NCI-H345 (cell line): ENCODE measurements at regions not wholly inside any gene's neighbourhood (a gene's known extent, or its start where the extent isn't known, plus 50 kb on each side); places are given as distances from the start of the nearest gene placed in this dataset.
"Not testable (repeated sequence)": the region's sequence is repeated elsewhere in the genome, so short reads cannot be mapped to it uniquely, and the experiment has no call there.

Experiments
- DNase-seq: peaks from one replicate; lab custom pipeline; 2025; lab: John Stamatoyannopoulos, UW

DNA sequence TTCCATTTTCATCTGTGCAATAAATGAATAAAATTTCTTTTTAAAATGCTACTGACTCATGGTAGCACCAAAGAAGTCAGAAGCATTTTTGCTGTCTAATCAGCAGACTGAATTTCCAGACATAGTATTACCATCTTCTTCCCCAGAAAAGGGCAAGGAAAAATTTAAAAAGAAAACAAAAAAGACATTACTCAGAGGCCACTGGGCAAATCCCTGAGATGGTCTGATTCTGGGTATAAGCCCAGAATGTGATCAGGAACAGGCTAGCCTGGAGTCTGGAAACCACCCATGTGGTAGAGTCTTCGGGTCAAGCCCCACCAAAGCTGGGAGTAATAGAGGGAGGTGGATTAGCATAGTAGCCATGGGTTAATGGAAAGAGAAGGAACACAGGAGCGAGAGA, 342.8 kb downstream of the FBXW7 start:
- DNase-seq, result no peak

GRCh38 chr4:152190907-152191306, 345.0 kb downstream of the FBXW7 start:
- no peak for DNase-seq

GRCh38 chr4:152189451-152190179, 346.3 kb downstream of the FBXW7 start:
- DNase-seq, result peak; percentile 9

DNA sequence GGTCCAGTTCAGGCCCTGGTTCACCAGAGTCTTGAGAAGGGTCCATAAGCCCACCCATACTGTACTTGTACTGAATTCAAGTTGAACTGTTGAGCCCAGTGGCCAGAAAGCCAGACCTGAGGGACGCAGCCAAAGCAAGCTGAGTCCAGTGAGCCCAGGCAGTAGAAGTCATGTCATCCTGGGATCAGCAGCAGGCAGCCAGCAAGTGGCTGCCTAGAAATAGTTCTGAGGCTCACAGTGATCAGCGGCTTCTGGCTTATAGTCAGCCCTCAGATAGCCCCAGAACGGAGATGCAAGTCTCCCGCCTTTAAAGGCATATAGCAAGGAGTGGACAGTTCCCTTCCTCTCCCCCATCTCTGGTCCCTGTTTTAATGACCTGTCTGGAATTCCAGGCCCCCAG, 347.1 kb downstream of the FBXW7 start:
- no peak for DNase-seq

- no peak for DNase-seq
These were observed 348.2 kb downstream of the FBXW7 start for GRCh38 chr4:152187693-152188092.

GRCh38 chr4:152185786-152186550, 349.9 kb downstream of the FBXW7 start:
- DNase-seq, result no peak

DNA sequence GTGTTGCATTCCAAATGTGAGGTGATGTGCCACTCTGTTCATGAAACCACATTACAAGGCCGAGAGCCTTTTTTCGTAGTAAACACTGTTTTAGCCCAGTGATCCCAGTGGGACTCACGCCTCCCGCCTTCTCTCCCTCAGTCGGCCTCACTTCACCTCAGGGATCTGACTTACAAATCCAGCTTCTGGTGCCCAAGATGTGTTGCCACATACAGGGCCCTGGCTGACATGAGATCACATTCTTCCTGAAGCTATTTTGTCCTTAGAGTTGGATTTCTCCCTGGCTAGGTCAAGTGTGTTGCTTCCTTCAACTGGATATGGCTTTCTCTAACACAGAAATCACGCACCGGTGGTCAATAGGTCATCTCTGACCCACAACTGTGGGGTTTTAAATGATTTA, 354.7 kb downstream of the FBXW7 start:
- no peak for DNase-seq

GRCh38 chr4:152180369-152180768, 355.5 kb downstream of the FBXW7 start:
- DNase-seq, result no peak

GRCh38 chr4:152177538-152177937, 358.4 kb downstream of the FBXW7 start:
- not testable (repeated sequence) for DNase-seq

DNA sequence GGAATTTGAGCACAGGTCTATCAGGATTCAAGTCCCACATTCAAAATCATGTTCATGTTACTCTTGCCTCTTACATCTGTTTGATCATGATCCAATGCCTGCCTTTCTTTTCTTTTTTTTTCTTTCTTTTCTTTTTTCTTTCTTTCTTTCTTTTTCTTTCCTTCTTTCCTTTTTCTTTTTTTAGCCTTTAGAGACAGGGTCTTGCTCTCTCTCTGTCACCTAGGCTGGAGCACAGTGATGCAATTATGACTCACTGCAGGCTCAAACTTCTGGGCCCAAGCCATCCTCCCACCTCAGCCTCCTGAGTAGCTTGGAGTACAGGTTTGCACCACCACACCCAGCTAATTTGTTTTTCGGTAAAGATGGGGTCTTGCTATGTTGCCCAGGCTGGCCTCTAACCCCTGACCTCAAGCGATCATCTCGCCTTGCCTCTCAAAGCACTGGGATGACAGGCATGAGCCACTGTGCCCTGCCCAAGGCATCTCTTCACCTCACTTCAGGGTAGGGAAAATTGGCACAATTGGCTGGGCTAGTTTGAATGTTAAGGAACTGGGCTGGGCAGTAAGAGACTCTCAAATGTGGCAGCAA, 359.2 kb downstream of the FBXW7 start:
- DNase-seq, result no peak

GRCh38 chr4:152175586-152175985, 360.3 kb downstream of the FBXW7 start:
- no peak for DNase-seq

- peak; percentile 2 for DNase-seq
These were observed 363.7 kb downstream of the FBXW7 start for GRCh38 chr4:152172146-152172545.

GRCh38 chr4:152171556-152171955, 364.3 kb downstream of the FBXW7 start:
- no peak for DNase-seq

GRCh38 chr4:152169683-152170082, 366.2 kb downstream of the FBXW7 start:
- no peak for DNase-seq

DNA sequence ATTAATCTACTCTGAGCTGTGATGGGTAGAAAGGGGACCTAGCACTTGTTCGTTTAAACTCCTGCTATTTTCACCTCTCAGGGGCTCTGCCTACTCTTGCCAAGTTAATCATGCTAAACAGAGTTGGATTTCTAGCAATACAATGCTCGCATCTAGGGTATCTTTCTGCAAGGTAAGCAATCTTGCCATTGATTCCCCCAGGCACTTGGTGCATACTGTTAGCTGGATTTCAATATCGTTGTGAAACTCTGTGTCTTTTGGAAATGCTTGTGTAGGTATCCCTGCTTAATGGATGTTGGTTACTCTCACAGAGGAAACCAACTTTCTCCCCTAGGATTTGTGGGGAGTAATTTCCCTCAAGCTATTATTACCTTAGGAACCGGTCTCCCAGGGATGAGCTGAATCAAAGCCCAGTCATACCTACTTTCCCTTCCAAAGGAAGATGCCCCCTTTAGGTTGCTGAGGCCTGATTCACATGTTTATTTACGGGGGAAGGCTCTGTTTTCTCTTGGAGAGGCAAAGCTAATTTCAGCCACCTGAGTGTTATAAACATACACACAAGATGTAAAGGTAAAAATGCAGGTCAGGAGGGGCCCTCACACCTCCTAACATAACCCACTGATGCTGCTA, 366.8 kb downstream of the FBXW7 start:
- no peak for DNase-seq

DNA sequence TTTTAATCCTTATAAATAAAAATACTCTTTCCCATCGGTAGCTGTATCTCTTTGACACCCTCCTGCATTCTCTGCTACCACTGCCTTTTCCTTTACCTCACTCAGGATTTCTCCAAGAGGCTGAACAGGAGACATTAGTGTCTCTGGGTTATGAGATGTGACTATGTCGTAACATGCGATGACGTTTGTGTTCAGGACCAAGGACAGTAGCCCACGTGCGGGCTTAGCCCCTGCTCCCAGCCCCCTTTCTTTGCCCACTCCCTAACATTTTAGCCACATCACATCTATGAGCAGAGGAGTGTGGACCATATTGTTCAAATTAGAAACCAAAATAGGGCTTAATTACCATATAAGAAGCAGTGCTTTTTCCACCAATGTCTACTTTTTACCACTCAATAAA, 369.3 kb downstream of the FBXW7 start:
- DNase-seq, result no peak

DNA sequence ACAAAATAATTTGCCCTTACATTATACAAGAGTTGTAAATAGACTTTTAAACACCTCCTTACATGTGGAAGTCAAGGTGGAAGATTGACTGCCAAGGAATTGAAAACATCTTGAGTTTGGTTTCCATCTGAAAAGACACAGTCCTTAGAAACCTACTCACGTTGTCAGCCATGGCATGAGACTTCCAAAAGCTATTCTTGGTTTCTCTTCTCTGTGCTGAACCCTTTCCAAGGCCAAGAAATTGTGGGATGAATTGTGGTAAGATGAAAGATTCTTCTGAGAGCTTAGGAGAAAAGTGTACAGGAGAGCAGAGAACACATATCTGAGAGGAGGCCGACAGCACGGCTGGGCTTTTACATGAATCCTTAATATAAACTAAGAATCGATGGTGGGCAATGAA, 370.0 kb downstream of the FBXW7 start:
- DNase-seq, result no peak

DNA sequence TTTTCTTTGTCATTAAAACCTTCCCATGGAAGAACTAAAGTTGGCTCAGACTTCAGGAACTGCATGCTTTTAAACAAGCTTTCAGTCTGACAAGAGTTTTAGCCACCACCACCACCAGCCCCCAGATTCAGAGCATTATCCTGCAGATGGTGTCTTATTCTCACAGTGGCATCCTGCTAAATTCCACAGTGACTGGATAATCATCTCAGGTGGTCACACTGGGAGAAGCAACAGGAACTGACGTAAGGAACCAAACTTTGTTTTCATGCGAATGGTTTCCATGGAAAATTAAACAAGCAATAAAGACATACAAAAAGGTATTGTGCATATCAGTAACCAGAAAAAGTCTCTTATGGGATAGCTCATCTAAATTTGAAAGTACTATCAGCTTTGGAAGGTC, 370.7 kb downstream of the FBXW7 start:
- no peak for DNase-seq

GRCh38 chr4:152164561-152164960, 371.3 kb downstream of the FBXW7 start:
- DNase-seq, result no peak

- DNase-seq, result no peak
These were observed 373.6 kb downstream of the FBXW7 start for GRCh38 chr4:152162331-152162697.

- DNase-seq, result no peak
These were observed 374.1 kb downstream of the FBXW7 start for GRCh38 chr4:152161676-152162330.

DNA sequence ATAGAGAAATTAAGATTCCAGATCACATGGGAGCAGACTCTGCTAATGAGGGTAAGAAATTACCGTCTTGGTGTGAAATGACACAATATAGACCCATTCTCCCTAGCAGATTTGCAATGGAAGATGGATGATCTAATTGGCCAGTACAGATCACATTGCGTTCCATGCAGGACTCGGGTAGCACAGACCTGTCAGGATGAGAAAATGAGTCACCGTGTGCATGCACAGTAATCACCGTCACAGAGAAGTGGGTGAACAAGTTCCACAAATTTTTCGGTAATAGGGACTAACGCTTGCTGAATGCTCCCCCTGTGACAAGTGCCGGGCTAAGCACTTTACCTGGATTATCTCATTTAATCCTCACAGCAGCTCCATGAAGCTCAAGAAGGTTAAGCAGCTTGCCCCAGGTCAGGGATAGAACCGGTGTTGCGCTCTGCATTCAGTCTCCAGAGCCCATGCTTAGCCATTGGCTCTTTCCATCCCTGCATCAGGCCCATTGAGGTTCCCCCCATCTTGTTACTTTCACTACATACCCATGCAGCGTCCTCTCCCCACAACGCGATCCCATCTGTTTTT, 375.6 kb downstream of the FBXW7 start:
- no peak for DNase-seq
